Panc1 (cell line): ENCODE measurements at regions not wholly inside any gene's neighbourhood (a gene's known extent, or its start where the extent isn't known, plus 50 kb on each side); places are given as distances from the start of the nearest gene placed in this dataset.

Experiments
- ATAC-seq: fragments of 200-7000 bp; cut with Tn5 transposase; 2 replicates; pipeline ENCODE4 v1.9.1; 2020; ENCODE audit warnings: mild to moderate bottlenecking, moderate library complexity
- BruUV-seq: library from RNA; stranded (reverse); fragments of 400-500 nt; replicated peaks from 2 replicates; lab custom pipeline; 2021; lab: Mats Ljungman, UMichigan
- CTCF ChIA-PET: fragments of 300-600 bp; sonication (Branson Sonifier 250); formaldehyde crosslinking; loops from one replicate; lab custom pipeline; 2022; ENCODE audit warnings: antibody characterized with exemption; lab: Charles Lee
- POLR2A ChIA-PET: fragments of 300-600 bp; sonication (Branson Sonifier 250); formaldehyde crosslinking; loops from one replicate; lab custom pipeline; 2022; ENCODE audit warnings: antibody characterized with exemption; lab: Charles Lee
- DNase-seq: peaks from one replicate; pipeline ENCODE4 v3.0.0-alpha.2; 2010; ENCODE audit warnings: low read depth, low spot score
- H3K27ac ChIP-seq: 2 replicates; pipeline ENCODE4 v1.5.1; 2011; ENCODE audit warnings: mild to moderate bottlenecking, low read length, inconsistent platforms
- H3K27me3 ChIP-seq: fragments of 200-500 bp; sonication (Bioruptor generic); 2 replicates; pipeline ENCODE4 v1.6.0; 2014; ENCODE audit warnings: low read length, inconsistent platforms; ENCODE audit not compliant: control insufficient read depth, insufficient read depth
- H3K36me3 ChIP-seq: fragments of 200-500 bp; sonication (Bioruptor generic); 2 replicates; pipeline ENCODE4 v1.5.1; 2014; ENCODE audit warnings: inconsistent platforms, mild to moderate bottlenecking, low read length, moderate library complexity; ENCODE audit not compliant: control insufficient read depth, insufficient read depth
- H3K4me1 ChIP-seq: 2 replicates; pipeline ENCODE4 v1.5.1; 2011; ENCODE audit warnings: inconsistent platforms, mild to moderate bottlenecking, low read length, moderate library complexity; ENCODE audit not compliant: control insufficient read depth, insufficient read depth
- H3K4me3 ChIP-seq, 2 experiments: 2 replicates each; pipeline ENCODE4 v1.5.1; 2011 to 2012; ENCODE audit warnings: low read depth in 2 of 2, low read length in 2 of 2, mild to moderate bottlenecking in 2 of 2, inconsistent platforms in 1 of 2, moderate library complexity in 1 of 2
- H3K9me3 ChIP-seq: fragments of 200-500 bp; sonication (Bioruptor generic); 2 replicates; pipeline ENCODE4 v1.5.1; 2014; ENCODE audit warnings: low read depth, mild to moderate bottlenecking, inconsistent platforms, low read length, moderate library complexity; ENCODE audit not compliant: control insufficient read depth, insufficient read depth
- CTCF ChIP-seq: fragments of 450-650 bp; IDR thresholded peaks from 2 replicates; pipeline ENCODE4 v1.5.1; 2017; ENCODE audit warnings: mild to moderate bottlenecking
- POLR2AphosphoS5 ChIP-seq: IDR thresholded peaks from 2 replicates; pipeline ENCODE4 v1.6.1; 2012; ENCODE audit warnings: mild to moderate bottlenecking, low read depth, low read length, moderate library complexity
- SIN3A ChIP-seq: IDR thresholded peaks from 2 replicates; pipeline ENCODE4 v1.6.1; 2012; ENCODE audit warnings: low read depth, mild to moderate bottlenecking, low read length, moderate library complexity, borderline replicate concordance; ENCODE audit not compliant: insufficient read depth
- TCF7L2 ChIP-seq: IDR thresholded peaks from 2 replicates; pipeline ENCODE4 v1.6.1; 2011; ENCODE audit warnings: mild to moderate bottlenecking, low read depth, low read length, inconsistent platforms
- in situ Hi-C: cut with HindIII; loops from 2 replicates; pipeline ENCODE4 v1.10.0; 2016; ENCODE audit warnings: low sequenced_read_pairs, low pct_unique_long_range_greater_than_20kb
- intact Hi-C: fragments of 100-400 bp; cut with micrococcal nuclease; formaldehyde crosslinking; loops from one replicate; pipeline ENCODE4 v1.10.0; 2022; ENCODE audit not compliant: unreplicated experiment
- TF ChIP-seq, protein P1 (sequence below), 2 experiments: IDR thresholded peaks; 2 replicates each; pipeline ENCODE4 v1.6.1; 2011 to 2012; ENCODE audit warnings: low read depth in 2 of 2, control low read depth in 1 of 2, low read length in 1 of 2, mild to moderate bottlenecking in 1 of 2, moderate library complexity in 1 of 2; ENCODE audit not compliant: insufficient read depth in 1 of 2

DNA sequence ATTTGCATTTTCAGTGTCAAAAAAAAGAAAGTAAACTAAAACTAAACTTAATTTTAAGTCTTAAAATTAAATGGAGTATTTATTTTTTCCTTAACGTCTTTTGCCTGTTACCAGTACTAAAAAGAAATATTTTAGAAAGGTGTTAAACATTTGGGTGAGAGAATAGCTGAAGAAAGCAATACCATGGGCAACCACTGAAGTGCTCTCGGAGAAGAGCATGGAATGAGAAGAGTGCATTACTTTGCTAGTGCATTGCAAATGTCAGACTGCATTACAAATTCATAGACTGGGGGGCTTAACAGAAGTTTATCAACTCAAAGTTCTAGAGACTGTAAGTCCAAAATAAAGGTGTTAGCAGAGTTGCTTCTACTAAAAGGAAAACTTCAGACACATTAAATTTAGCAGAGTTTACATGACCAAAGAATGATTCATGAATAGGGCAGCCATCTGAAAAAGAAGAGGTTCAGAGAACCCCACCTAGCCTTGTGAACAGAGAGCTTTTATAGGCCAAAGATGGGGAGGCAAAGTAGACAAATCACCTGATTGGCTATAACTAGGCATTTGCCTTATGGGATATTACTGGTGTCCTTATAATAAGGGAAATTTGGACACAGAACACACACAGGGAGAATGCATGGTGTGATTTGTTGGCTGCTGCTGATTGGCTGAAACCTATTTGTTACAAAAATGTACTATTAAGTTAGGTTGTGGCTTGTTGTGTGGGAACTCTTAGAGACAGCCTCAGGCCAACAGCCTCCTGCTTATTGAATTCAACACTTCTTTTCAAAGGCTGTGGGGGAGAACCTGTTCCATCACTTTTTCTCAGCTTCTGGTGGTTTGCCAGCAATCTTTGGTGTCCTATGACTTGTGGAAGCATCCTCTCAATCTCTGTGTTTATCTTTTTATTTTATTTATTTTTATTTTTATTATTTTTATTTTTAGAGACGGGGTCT, 106.7 kb upstream of the RREB1 start:
- H3K27me3 ChIP-seq = no peaks in the 10 kb centered on the region
- TF ChIP-seq TCF7L2 (no peak), CTCF (no peak), POLR2AphosphoS5 (no peak), SIN3A (no peak)
- TF ChIP-seq, protein P1, sequence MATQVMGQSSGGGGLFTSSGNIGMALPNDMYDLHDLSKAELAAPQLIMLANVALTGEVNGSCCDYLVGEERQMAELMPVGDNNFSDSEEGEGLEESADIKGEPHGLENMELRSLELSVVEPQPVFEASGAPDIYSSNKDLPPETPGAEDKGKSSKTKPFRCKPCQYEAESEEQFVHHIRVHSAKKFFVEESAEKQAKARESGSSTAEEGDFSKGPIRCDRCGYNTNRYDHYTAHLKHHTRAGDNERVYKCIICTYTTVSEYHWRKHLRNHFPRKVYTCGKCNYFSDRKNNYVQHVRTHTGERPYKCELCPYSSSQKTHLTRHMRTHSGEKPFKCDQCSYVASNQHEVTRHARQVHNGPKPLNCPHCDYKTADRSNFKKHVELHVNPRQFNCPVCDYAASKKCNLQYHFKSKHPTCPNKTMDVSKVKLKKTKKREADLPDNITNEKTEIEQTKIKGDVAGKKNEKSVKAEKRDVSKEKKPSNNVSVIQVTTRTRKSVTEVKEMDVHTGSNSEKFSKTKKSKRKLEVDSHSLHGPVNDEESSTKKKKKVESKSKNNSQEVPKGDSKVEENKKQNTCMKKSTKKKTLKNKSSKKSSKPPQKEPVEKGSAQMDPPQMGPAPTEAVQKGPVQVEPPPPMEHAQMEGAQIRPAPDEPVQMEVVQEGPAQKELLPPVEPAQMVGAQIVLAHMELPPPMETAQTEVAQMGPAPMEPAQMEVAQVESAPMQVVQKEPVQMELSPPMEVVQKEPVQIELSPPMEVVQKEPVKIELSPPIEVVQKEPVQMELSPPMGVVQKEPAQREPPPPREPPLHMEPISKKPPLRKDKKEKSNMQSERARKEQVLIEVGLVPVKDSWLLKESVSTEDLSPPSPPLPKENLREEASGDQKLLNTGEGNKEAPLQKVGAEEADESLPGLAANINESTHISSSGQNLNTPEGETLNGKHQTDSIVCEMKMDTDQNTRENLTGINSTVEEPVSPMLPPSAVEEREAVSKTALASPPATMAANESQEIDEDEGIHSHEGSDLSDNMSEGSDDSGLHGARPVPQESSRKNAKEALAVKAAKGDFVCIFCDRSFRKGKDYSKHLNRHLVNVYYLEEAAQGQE (IDR thresholded peaks at IDR 0.05; ENCODE audit: insufficient read depth in 1 of 2, low read depth in 2 of 2, low read length in 1 of 2) = no peak
- ChIA-PET CTCF (interaction anchor here (0.7 kb wide), 1 partner anchor 23 kb away, joined by 4 read pairs; no protein-coding TSS in a partner anchor), POLR2A (no interaction called here)
- DNase-seq (no peak), ATAC-seq (no peak)
- no peaks in the 10 kb centered on the region for H3K4me1 ChIP-seq
- H3K9me3 ChIP-seq = no peaks in the 10 kb centered on the region
- H3K36me3 ChIP-seq = no peaks in the 10 kb centered on the region
- in situ Hi-C loops (no loop called here), intact Hi-C loops (no loop called here)
- no peak overlapping the region for H3K27ac ChIP-seq
- no TSS peak for BruUV-seq
- H3K4me3 ChIP-seq = no peak overlapping the region

DNA sequence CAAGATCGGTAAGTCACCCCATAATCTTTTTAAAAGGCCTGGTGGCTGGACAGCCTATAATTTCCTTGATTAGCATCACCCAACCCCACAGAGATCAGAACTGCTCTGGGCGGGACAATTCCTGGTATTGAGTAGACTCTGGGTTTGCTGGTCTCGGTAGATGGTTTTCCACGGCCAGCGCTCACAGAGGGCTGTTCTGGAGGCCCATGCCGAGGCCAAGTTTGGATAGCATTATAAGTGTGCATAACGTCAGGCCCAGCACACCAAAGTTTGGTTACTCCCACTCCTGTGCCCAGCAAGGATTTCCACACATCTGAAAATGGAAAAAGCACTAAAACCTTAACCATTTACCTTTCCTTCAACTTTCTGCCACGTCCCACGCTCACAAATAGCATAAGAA, 104.7 kb upstream of the RREB1 start:
- no peaks in the 10 kb centered on the region for H3K36me3 ChIP-seq
- DNase-seq (no peak), ATAC-seq (no peak)
- no peak overlapping the region for H3K27ac ChIP-seq
- BruUV-seq = no TSS peak
- no peaks in the 10 kb centered on the region for H3K9me3 ChIP-seq
- ChIA-PET CTCF (no interaction called here), POLR2A (no interaction called here)
- H3K27me3 ChIP-seq = no peaks in the 10 kb centered on the region
- intact Hi-C loops = no loop called here
- no peaks in the 10 kb centered on the region for H3K4me1 ChIP-seq
- in situ Hi-C loops = no loop called here
- H3K4me3 ChIP-seq = no peak overlapping the region
- TF ChIP-seq TCF7L2 (no peak), CTCF (no peak), SIN3A (no peak), POLR2AphosphoS5 (no peak)
- TF ChIP-seq, protein P1 (IDR thresholded peaks at IDR 0.05; ENCODE audit: insufficient read depth in 1 of 2, low read depth in 2 of 2, low read length in 1 of 2) = no peak
